ENCODE measurements at regions not wholly inside any gene's neighbourhood (a gene's known extent, or its start where the extent isn't known, plus 50 kb on each side); places are given as distances from the start of the nearest gene placed in this dataset.

GRCh38 chr15:46701346-46701745, 1016.0 kb upstream of the SEMA6D start:
- no peak for FAIRE-seq
- no peak overlapping the region for H3K9ac ChIP-seq (ENCODE audit: low read length)
- H3K36me3 Mint-ChIP-seq (ENCODE audit: low read depth, unreplicated experiment): no peaks in the 10 kb centered on the region
- no peaks in the 10 kb centered on the region for H3K27me3 Mint-ChIP-seq (ENCODE audit: low read depth, unreplicated experiment)
- H4K20me1 ChIP-seq (ENCODE audit: insufficient read depth, low read length): no peaks in the 10 kb centered on the region
- no peak for DNase-seq (ENCODE audit: low read depth)
- TF ChIP-seq, protein P1, sequence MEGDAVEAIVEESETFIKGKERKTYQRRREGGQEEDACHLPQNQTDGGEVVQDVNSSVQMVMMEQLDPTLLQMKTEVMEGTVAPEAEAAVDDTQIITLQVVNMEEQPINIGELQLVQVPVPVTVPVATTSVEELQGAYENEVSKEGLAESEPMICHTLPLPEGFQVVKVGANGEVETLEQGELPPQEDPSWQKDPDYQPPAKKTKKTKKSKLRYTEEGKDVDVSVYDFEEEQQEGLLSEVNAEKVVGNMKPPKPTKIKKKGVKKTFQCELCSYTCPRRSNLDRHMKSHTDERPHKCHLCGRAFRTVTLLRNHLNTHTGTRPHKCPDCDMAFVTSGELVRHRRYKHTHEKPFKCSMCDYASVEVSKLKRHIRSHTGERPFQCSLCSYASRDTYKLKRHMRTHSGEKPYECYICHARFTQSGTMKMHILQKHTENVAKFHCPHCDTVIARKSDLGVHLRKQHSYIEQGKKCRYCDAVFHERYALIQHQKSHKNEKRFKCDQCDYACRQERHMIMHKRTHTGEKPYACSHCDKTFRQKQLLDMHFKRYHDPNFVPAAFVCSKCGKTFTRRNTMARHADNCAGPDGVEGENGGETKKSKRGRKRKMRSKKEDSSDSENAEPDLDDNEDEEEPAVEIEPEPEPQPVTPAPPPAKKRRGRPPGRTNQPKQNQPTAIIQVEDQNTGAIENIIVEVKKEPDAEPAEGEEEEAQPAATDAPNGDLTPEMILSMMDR (IDR thresholded peaks at IDR 0.05; ENCODE audit: insufficient read depth, low read depth, low read length): no peak
- TF ChIP-seq EZH2 (IDR thresholded peaks at IDR 0.05; ENCODE audit: insufficient read depth, low read length): no peak
- H3K27ac ChIP-seq (ENCODE audit: low read depth, low read length): no peak overlapping the region
- H3K27me3 ChIP-seq (ENCODE audit: insufficient read depth, low read length): no peaks in the 10 kb centered on the region
- H3K4me3 ChIP-seq (ENCODE audit: insufficient read depth, low read depth, low read length): no peak overlapping the region
- no peak overlapping the region for H3K4me3 Mint-ChIP-seq (ENCODE audit: unreplicated experiment)
- no peaks in the 10 kb centered on the region for H3K4me1 Mint-ChIP-seq (ENCODE audit: low read depth, unreplicated experiment)
- no peaks in the 10 kb centered on the region for H3K36me3 ChIP-seq (ENCODE audit: insufficient read depth, low read length)
- no peak overlapping the region for H3K4me2 ChIP-seq (ENCODE audit: low read length)
- peaks cover 6% of the 10 kb centered on the region for H3K9me3 ChIP-seq (ENCODE audit: insufficient read depth, low read depth, low read length)
- no peak overlapping the region for H3K27ac Mint-ChIP-seq (ENCODE audit: unreplicated experiment)
- no peak overlapping the region for H2AFZ ChIP-seq (ENCODE audit: low read depth, low read length)
- H3K79me2 ChIP-seq (ENCODE audit: insufficient read depth, low read length): no peaks in the 10 kb centered on the region
- peaks cover 6% of the 10 kb centered on the region for H3K9me3 Mint-ChIP-seq (ENCODE audit: unreplicated experiment)
- H3K4me1 ChIP-seq (ENCODE audit: insufficient read depth, low read length): no peaks in the 10 kb centered on the region

- no peaks in the 10 kb centered on the region for H3K4me1 ChIP-seq (ENCODE audit: insufficient read depth, low read length)
- H3K4me3 Mint-ChIP-seq (ENCODE audit: unreplicated experiment): no peak overlapping the region
- peaks cover 6% of the 10 kb centered on the region for H3K9me3 ChIP-seq (ENCODE audit: insufficient read depth, low read depth, low read length)
- H3K27ac ChIP-seq (ENCODE audit: low read depth, low read length): no peak overlapping the region
- H3K27me3 Mint-ChIP-seq (ENCODE audit: low read depth, unreplicated experiment): no peaks in the 10 kb centered on the region
- no peak for TF ChIP-seq EZH2 (IDR thresholded peaks at IDR 0.05; ENCODE audit: insufficient read depth, low read length)
- H3K9ac ChIP-seq (ENCODE audit: low read length): no peak overlapping the region
- no peaks in the 10 kb centered on the region for H4K20me1 ChIP-seq (ENCODE audit: insufficient read depth, low read length)
- DNase-seq (ENCODE audit: low read depth): no peak
- H3K27ac Mint-ChIP-seq (ENCODE audit: unreplicated experiment): no peak overlapping the region
- H3K9me3 Mint-ChIP-seq (ENCODE audit: unreplicated experiment): peaks cover 6% of the 10 kb centered on the region
- no peaks in the 10 kb centered on the region for H3K79me2 ChIP-seq (ENCODE audit: insufficient read depth, low read length)
- no peak overlapping the region for H3K4me2 ChIP-seq (ENCODE audit: low read length)
- no peak for FAIRE-seq
- no peaks in the 10 kb centered on the region for H3K36me3 ChIP-seq (ENCODE audit: insufficient read depth, low read length)
- no peak overlapping the region for H2AFZ ChIP-seq (ENCODE audit: low read depth, low read length)
- H3K4me3 ChIP-seq (ENCODE audit: insufficient read depth, low read depth, low read length): no peak overlapping the region
- no peaks in the 10 kb centered on the region for H3K4me1 Mint-ChIP-seq (ENCODE audit: low read depth, unreplicated experiment)
- no peaks in the 10 kb centered on the region for H3K36me3 Mint-ChIP-seq (ENCODE audit: low read depth, unreplicated experiment)
- H3K27me3 ChIP-seq (ENCODE audit: insufficient read depth, low read length): no peaks in the 10 kb centered on the region
Measured at GRCh38 chr15:46701896-46702295, 1015.4 kb upstream of the SEMA6D start.

GRCh38 chr15:46703020-46703861, 1014.1 kb upstream of the SEMA6D start:
- Mint-ChIP-seq H3K27ac (ENCODE audit: unreplicated experiment) (no peak overlapping the region), H3K27me3 (ENCODE audit: low read depth, unreplicated experiment) (no peaks in the 10 kb centered on the region), H3K36me3 (ENCODE audit: low read depth, unreplicated experiment) (no peaks in the 10 kb centered on the region), H3K9me3 (ENCODE audit: unreplicated experiment) (peaks cover 6% of the 10 kb centered on the region), H3K4me1 (ENCODE audit: low read depth, unreplicated experiment) (no peaks in the 10 kb centered on the region), H3K4me3 (ENCODE audit: unreplicated experiment) (no peak overlapping the region)
- Histone ChIP-seq H2AFZ (ENCODE audit: low read depth, low read length) (no peak overlapping the region), H4K20me1 (ENCODE audit: insufficient read depth, low read length) (no peaks in the 10 kb centered on the region), H3K9me3 (ENCODE audit: insufficient read depth, low read depth, low read length) (peaks cover 6% of the 10 kb centered on the region), H3K79me2 (ENCODE audit: insufficient read depth, low read length) (no peaks in the 10 kb centered on the region), H3K4me1 (ENCODE audit: insufficient read depth, low read length) (no peaks in the 10 kb centered on the region), H3K27ac (ENCODE audit: low read depth, low read length) (no peak overlapping the region), H3K36me3 (ENCODE audit: insufficient read depth, low read length) (no peaks in the 10 kb centered on the region), H3K9ac (ENCODE audit: low read length) (no peak overlapping the region), H3K4me2 (ENCODE audit: low read length) (no peak overlapping the region), H3K4me3 (ENCODE audit: insufficient read depth, low read depth, low read length) (no peak overlapping the region), H3K27me3 (ENCODE audit: insufficient read depth, low read length) (no peaks in the 10 kb centered on the region)
- FAIRE-seq (no peak), DNase-seq (ENCODE audit: low read depth) (no peak)
- no peak for TF ChIP-seq EZH2 (IDR thresholded peaks at IDR 0.05; ENCODE audit: insufficient read depth, low read length)
- TF ChIP-seq, protein P1 (IDR thresholded peaks at IDR 0.05; ENCODE audit: insufficient read depth, low read depth, low read length): no peak

All from astrocyte (in vitro differentiated cells and primary cell).